SK-N-SH (cell line): ENCODE measurements at regions not wholly inside any gene's neighbourhood (a gene's known extent, or its start where the extent isn't known, plus 50 kb on each side); places are given as distances from the start of the nearest gene placed in this dataset.

Experiments used
- CTCF ChIA-PET: fragments of 300-600, 350-600 bp; formaldehyde crosslinking; extraction: SDS; loops from one replicate; lab custom pipeline; 2021; lab: Yijun Ruan, JAX
- POLR2A ChIA-PET: fragments of 350-600 bp; sonication (Branson Sonifier 250); formaldehyde crosslinking; extraction: SDS; loops from one replicate; lab custom pipeline; 2020; ENCODE audit warnings: antibody characterized with exemption, inconsistent platforms; lab: Yijun Ruan, JAX
- DNase-seq: peaks from one replicate; pipeline ENCODE4 v3.0.0; 2012
- H2AFZ ChIP-seq: fragments of 200-600 bp; sonication (generic); 2 replicates; pipeline ENCODE4 v1.8.1; 2016; ENCODE audit warnings: antibody characterized with exemption, mild to moderate bottlenecking, low read depth
- H3F3A ChIP-seq: fragments of 200-600 bp; sonication (generic); replicated peaks from 2 replicates; pipeline ENCODE3; 2016; ENCODE audit warnings: antibody characterized with exemption, mild to moderate bottlenecking; ENCODE audit not compliant: insufficient read depth
- H3K27ac ChIP-seq, 2 experiments: fragments of 200-500 bp in 1 of 2; fragments of 200-600 bp in 1 of 2; sonication (Bioruptor generic) in 1 of 2; sonication (generic), shearing (Covaris generic) in 1 of 2; 2 replicates each; pipeline versions ENCODE4 v1.5.1 to v1.6.1; 2014 to 2016; ENCODE audit warnings: low read depth in 2 of 2, inconsistent platforms in 1 of 2, low read length in 1 of 2, mild to moderate bottlenecking in 1 of 2, mixed read lengths in 1 of 2
- H3K27me3 ChIP-seq: fragments of 200-600 bp; sonication (generic), shearing (Covaris generic); 2 replicates; pipeline ENCODE4 v1.6.1; 2016; ENCODE audit warnings: mixed run types; ENCODE audit not compliant: insufficient read depth
- H3K36me3 ChIP-seq, 2 experiments: fragments of 200-500 bp in 1 of 2; fragments of 200-600 bp in 1 of 2; sonication (Bioruptor generic) in 1 of 2; sonication (generic) in 1 of 2; replicated peaks in 1 of 2; 2 replicates each; pipeline versions ENCODE3 to v1.5.1; 2014 to 2016; ENCODE audit warnings: low read length in 1 of 2, mild to moderate bottlenecking in 1 of 2; ENCODE audit not compliant: insufficient read depth in 2 of 2, control insufficient read depth in 1 of 2
- H3K4me1 ChIP-seq, 2 experiments: fragments of 200-500 bp in 1 of 2; fragments of 200-600 bp in 1 of 2; sonication (Bioruptor generic) in 1 of 2; sonication (generic), shearing (Covaris generic) in 1 of 2; 2 replicates each; pipeline versions ENCODE4 v1.5.1 to v1.6.1; 2014 to 2016; ENCODE audit warnings: low read depth in 1 of 2, low read length in 1 of 2, mixed run types in 1 of 2; ENCODE audit not compliant: insufficient read depth in 2 of 2, control insufficient read depth in 1 of 2
- H3K4me2 ChIP-seq: fragments of 200-600 bp; sonication (generic), shearing (Covaris generic); 2 replicates; pipeline ENCODE4 v1.6.1; 2017; ENCODE audit warnings: mixed run types
- H3K4me3 ChIP-seq, 2 experiments: fragments of 200-500 bp in 1 of 2; fragments of 200-600 bp in 1 of 2; sonication (Bioruptor generic) in 1 of 2; sonication (generic), shearing (Covaris generic) in 1 of 2; 2 replicates each; pipeline versions ENCODE4 v1.5.1 to v1.8.1; 2014 to 2016; ENCODE audit warnings: low read depth in 2 of 2, inconsistent platforms in 1 of 2, low read length in 1 of 2, mild to moderate bottlenecking in 1 of 2, mixed read lengths in 1 of 2, moderate library complexity in 1 of 2
- H3K79me2 ChIP-seq: fragments of 200-600 bp; sonication (generic); 2 replicates; pipeline ENCODE4 v1.8.1; 2017; ENCODE audit warnings: mild to moderate bottlenecking; ENCODE audit not compliant: insufficient read depth
- H3K9ac ChIP-seq: fragments of 200-600 bp; sonication (generic); 2 replicates; pipeline ENCODE4 v1.6.1; 2017; ENCODE audit warnings: mixed run types
- H3K9me2 ChIP-seq: fragments of 200-600 bp; sonication (generic); 2 replicates; pipeline ENCODE4 v1.6.1; 2017; ENCODE audit warnings: mixed run types
- H3K9me3 ChIP-seq: fragments of 200-600 bp; sonication (generic); 2 replicates; pipeline ENCODE4 v1.6.1; 2017; ENCODE audit warnings: mixed run types, mild to moderate bottlenecking, moderate library complexity
- H4K20me1 ChIP-seq: fragments of 200-600 bp; sonication (generic); 2 replicates; pipeline ENCODE4 v1.6.1; 2017; ENCODE audit warnings: mild to moderate bottlenecking, mixed run types; ENCODE audit not compliant: insufficient read depth
- EP300 ChIP-seq, 2 experiments: IDR thresholded peaks; 2 replicates each; pipeline versions ENCODE4 v1.4.0 to v1.6.1; 2012; ENCODE audit warnings: borderline replicate concordance in 1 of 2, low read depth in 1 of 2, low read length in 1 of 2
- EZH2phosphoT487 ChIP-seq: fragments of 200-600 bp; sonication (generic); IDR thresholded peaks from 2 replicates; pipeline ENCODE4 v1.6.1; 2017; ENCODE audit warnings: low read depth, mixed run types, mild to moderate bottlenecking, antibody characterized with exemption, moderate library complexity, borderline replicate concordance
- GATA2 ChIP-seq: sonication (generic); formaldehyde crosslinking; IDR thresholded peaks from 2 replicates; pipeline ENCODE4 v1.5.0; 2020; ENCODE audit warnings: mild to moderate bottlenecking, missing genetic modification reagents
- MAX ChIP-seq: IDR thresholded peaks from 2 replicates; pipeline ENCODE4 v1.4.0; 2012; ENCODE audit warnings: low read depth
- MEF2A ChIP-seq: IDR thresholded peaks from 2 replicates; pipeline ENCODE4 v1.4.0; 2012; ENCODE audit warnings: low read depth, borderline replicate concordance
- MXI1 ChIP-seq: IDR thresholded peaks from 2 replicates; pipeline ENCODE4 v1.6.1; 2012; ENCODE audit warnings: mild to moderate bottlenecking, low read depth, low read length, improper control_type of control experiment
- NRF1 ChIP-seq: IDR thresholded peaks from 2 replicates; pipeline ENCODE4 v1.6.1; 2012; ENCODE audit warnings: low read depth, mild to moderate bottlenecking, low read length
- REST ChIP-seq: IDR thresholded peaks from 2 replicates; pipeline ENCODE4 v1.6.1; 2012; ENCODE audit warnings: mild to moderate bottlenecking, low read depth, low read length, moderate library complexity
- SIN3A ChIP-seq: IDR thresholded peaks from 2 replicates; pipeline ENCODE4 v1.6.1; 2012; ENCODE audit warnings: low read depth, mild to moderate bottlenecking, low read length, moderate library complexity, borderline replicate concordance
- TAF1 ChIP-seq: IDR thresholded peaks from 2 replicates; pipeline ENCODE4 v1.6.1; 2012; ENCODE audit warnings: low read depth, mild to moderate bottlenecking, low read length, moderate library complexity, borderline replicate concordance
- TEAD4 ChIP-seq: IDR thresholded peaks from 2 replicates; pipeline ENCODE4 v1.4.0; 2012; ENCODE audit warnings: mild to moderate bottlenecking, borderline replicate concordance; ENCODE audit not compliant: insufficient read depth
- WGBS: methylation state at CpG from one replicate; pipeline ENCODE4 v1.1.6; 2017; ENCODE audit warnings: low lambda C conversion rate; 5-methylcytosine and 5-hydroxymethylcytosine counted together
- TF ChIP-seq, protein P1 (sequence below): IDR thresholded peaks from 2 replicates; pipeline ENCODE4 v1.4.0; 2012; ENCODE audit warnings: low read depth, borderline replicate concordance
- TF ChIP-seq, protein P2 (sequence below): fragments of 150-350 bp; IDR thresholded peaks from 2 replicates; pipeline ENCODE4 v1.6.1; 2017; ENCODE audit warnings: antibody characterized with exemption, low read length, low read depth, borderline replicate concordance

- no peak for TF ChIP-seq TAF1
- TF ChIP-seq, protein P1, sequence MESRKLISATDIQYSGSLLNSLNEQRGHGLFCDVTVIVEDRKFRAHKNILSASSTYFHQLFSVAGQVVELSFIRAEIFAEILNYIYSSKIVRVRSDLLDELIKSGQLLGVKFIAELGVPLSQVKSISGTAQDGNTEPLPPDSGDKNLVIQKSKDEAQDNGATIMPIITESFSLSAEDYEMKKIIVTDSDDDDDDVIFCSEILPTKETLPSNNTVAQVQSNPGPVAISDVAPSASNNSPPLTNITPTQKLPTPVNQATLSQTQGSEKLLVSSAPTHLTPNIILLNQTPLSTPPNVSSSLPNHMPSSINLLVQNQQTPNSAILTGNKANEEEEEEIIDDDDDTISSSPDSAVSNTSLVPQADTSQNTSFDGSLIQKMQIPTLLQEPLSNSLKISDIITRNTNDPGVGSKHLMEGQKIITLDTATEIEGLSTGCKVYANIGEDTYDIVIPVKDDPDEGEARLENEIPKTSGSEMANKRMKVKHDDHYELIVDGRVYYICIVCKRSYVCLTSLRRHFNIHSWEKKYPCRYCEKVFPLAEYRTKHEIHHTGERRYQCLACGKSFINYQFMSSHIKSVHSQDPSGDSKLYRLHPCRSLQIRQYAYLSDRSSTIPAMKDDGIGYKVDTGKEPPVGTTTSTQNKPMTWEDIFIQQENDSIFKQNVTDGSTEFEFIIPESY = no peak
- TF ChIP-seq REST = no peak
- TF ChIP-seq EZH2phosphoT487 = no peak
- TF ChIP-seq MEF2A = no peak
- no peak for TF ChIP-seq TEAD4
- TF ChIP-seq GATA2 (CRISPR knock-in tag) = no peak
- Histone ChIP-seq H3K36me3 (no peaks in the 10 kb centered on the region), H3K4me3 (no peak overlapping the region), H3K27me3 (no peaks in the 10 kb centered on the region), H4K20me1 (no peaks in the 10 kb centered on the region), H2AFZ (no peak overlapping the region), H3F3A (no peaks in the 10 kb centered on the region), H3K27ac (no peak overlapping the region), H3K79me2 (no peaks in the 10 kb centered on the region), H3K9ac (no peak overlapping the region), H3K9me2 (no peaks in the 10 kb centered on the region), H3K9me3 (no peaks in the 10 kb centered on the region), H3K4me2 (no peak overlapping the region), H3K4me1 (no peaks in the 10 kb centered on the region)
- no peak for DNase-seq
- WGBS = 3% methylated on average over 2 of the region's 2 CpGs
- CTCF ChIA-PET = no interaction called here
- POLR2A ChIA-PET = no interaction called here
Measured at GRCh38 chr6:48667797-48668196, 556.8 kb upstream of the PTCHD4 start.

GRCh38 chr6:48664826-48665225, 553.8 kb upstream of the PTCHD4 start:
- H3K9ac ChIP-seq = no peak overlapping the region
- H3K9me3 ChIP-seq = no peaks in the 10 kb centered on the region
- H3K4me2 ChIP-seq = no peak overlapping the region
- no peaks in the 10 kb centered on the region for H3K79me2 ChIP-seq
- no peak overlapping the region for H2AFZ ChIP-seq
- ChIA-PET CTCF (no interaction called here), POLR2A (no interaction called here)
- TF ChIP-seq, protein P1 = no peak
- TF ChIP-seq TEAD4 (no peak), SIN3A (no peak), MXI1 (no peak), MEF2A (no peak), MAX (no peak), NRF1 (no peak), EP300 (IDR thresholded peaks at IDR 0.05; ENCODE audit: borderline replicate concordance in 1 of 2, low read depth in 1 of 2, low read length in 1 of 2) (no peak)
- TF ChIP-seq, protein P2, sequence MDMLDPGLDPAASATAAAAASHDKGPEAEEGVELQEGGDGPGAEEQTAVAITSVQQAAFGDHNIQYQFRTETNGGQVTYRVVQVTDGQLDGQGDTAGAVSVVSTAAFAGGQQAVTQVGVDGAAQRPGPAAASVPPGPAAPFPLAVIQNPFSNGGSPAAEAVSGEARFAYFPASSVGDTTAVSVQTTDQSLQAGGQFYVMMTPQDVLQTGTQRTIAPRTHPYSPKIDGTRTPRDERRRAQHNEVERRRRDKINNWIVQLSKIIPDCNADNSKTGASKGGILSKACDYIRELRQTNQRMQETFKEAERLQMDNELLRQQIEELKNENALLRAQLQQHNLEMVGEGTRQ = no peak
- H3K27me3 ChIP-seq = no peaks in the 10 kb centered on the region
- H4K20me1 ChIP-seq = no peaks in the 10 kb centered on the region
- H3K27ac ChIP-seq = no peak overlapping the region
- 6% methylated on average over 3 of the region's 3 CpGs for WGBS
- no peak overlapping the region for H3K4me3 ChIP-seq
- H3K36me3 ChIP-seq = no peaks in the 10 kb centered on the region
- H3K9me2 ChIP-seq = no peaks in the 10 kb centered on the region
- no peaks in the 10 kb centered on the region for H3K4me1 ChIP-seq
- DNase-seq = no peak
- H3F3A ChIP-seq = no peaks in the 10 kb centered on the region
